GM18873 (cell line): ENCODE measurements at regions not wholly inside any gene's neighbourhood (a gene's known extent, or its start where the extent isn't known, plus 50 kb on each side); places are given as distances from the start of the nearest gene placed in this dataset.

Experiments used
- ATAC-seq: cut with Tn5 transposase; IDR thresholded peaks from one replicate; pipeline ENCODE4 v1.9.1; 2021; ENCODE audit warnings: mild to moderate bottlenecking, moderate library complexity, moderate number of reproducible peaks; ENCODE audit not compliant: unreplicated experiment, low FRiP score

- no peak for ATAC-seq
Measured at GRCh38 chr2:8447610-8448221, 234.1 kb upstream of the ID2 start.

GRCh38 chr2:8448824-8449556 is 232.9 kb upstream of the ID2 start:
- ATAC-seq = no peak

GRCh38 chr2:8451273-8451672 is 230.6 kb upstream of the ID2 start:
- no peak for ATAC-seq

- ATAC-seq = no peak
Measured at GRCh38 chr2:8452296-8452695, 229.6 kb upstream of the ID2 start.

- no peak for ATAC-seq
Measured at GRCh38 chr2:8452979-8453903, 228.6 kb upstream of the ID2 start.

GRCh38 chr2:8453904-8454302 is 228.0 kb upstream of the ID2 start:
- ATAC-seq = no peak

- ATAC-seq = no peak
Measured at GRCh38 chr2:8454797-8455196, 227.1 kb upstream of the ID2 start.

GRCh38 chr2:8455236-8456150 is 226.4 kb upstream of the ID2 start:
- ATAC-seq = no peak

- peak; percentile 62 for ATAC-seq
Measured at GRCh38 chr2:8456151-8457091, 225.4 kb upstream of the ID2 start.

GRCh38 chr2:8457092-8457481 is 224.8 kb upstream of the ID2 start:
- ATAC-seq = no peak

- ATAC-seq = no peak
Measured at GRCh38 chr2:8457699-8458502, 224.0 kb upstream of the ID2 start.

GRCh38 chr2:8458503-8459459 is 223.1 kb upstream of the ID2 start:
- ATAC-seq = no peak

- ATAC-seq = no peak
Measured at GRCh38 chr2:8459474-8459873, 222.4 kb upstream of the ID2 start.

GRCh38 chr2:8461341-8461740 is 220.5 kb upstream of the ID2 start:
- no peak for ATAC-seq

GRCh38 chr2:8462280-8462679 is 219.6 kb upstream of the ID2 start:
- no peak for ATAC-seq

- no peak for ATAC-seq
Measured at GRCh38 chr2:8462899-8463648, 218.8 kb upstream of the ID2 start.

- ATAC-seq = no peak
Measured at GRCh38 chr2:8465560-8465959, 216.3 kb upstream of the ID2 start.
